GM23338 (cell line): ENCODE measurements at regions not wholly inside any gene's neighbourhood (a gene's known extent, or its start where the extent isn't known, plus 50 kb on each side); places are given as distances from the start of the nearest gene placed in this dataset.

ENCODE experiments used
- ATAC-seq: fragments of 200-7000 bp; cut with Tn5 transposase; 3 replicates; pipeline ENCODE4 v1.9.1; 2020
- DNase-seq: peaks from one replicate; pipeline ENCODE4 v3.0.0-alpha.2; 2015; ENCODE audit warnings: low spot score
- H2AFZ ChIP-seq: fragments of 200-600 bp; sonication (generic); 2 replicates; pipeline ENCODE4 v1.8.0; 2016; ENCODE audit warnings: antibody characterized with exemption, mild to moderate bottlenecking, moderate library complexity
- H3F3A ChIP-seq: fragments of 200-600 bp; sonication (generic); replicated peaks from 2 replicates; pipeline ENCODE4 v1.8.0; 2017; ENCODE audit warnings: antibody characterized with exemption, mixed run types, low read depth
- H3K27ac ChIP-seq: fragments of 200-600 bp; sonication (generic); 2 replicates; pipeline ENCODE4 v1.6.1; 2016; ENCODE audit warnings: low read depth
- H3K27me3 ChIP-seq: fragments of 200-600 bp; sonication (generic); 2 replicates; pipeline ENCODE4 v1.8.0; 2016; ENCODE audit warnings: mild to moderate bottlenecking, mixed run types, moderate library complexity; ENCODE audit not compliant: insufficient read depth
- H3K36me3 ChIP-seq: fragments of 200-600 bp; sonication (generic); 2 replicates; pipeline ENCODE4 v1.8.0; 2016; ENCODE audit warnings: mild to moderate bottlenecking; ENCODE audit not compliant: insufficient read depth
- H3K4me1 ChIP-seq: fragments of 200-600 bp; sonication (generic); 2 replicates; pipeline ENCODE4 v1.8.0; 2016; ENCODE audit warnings: mild to moderate bottlenecking, moderate library complexity; ENCODE audit not compliant: insufficient read depth
- H3K4me2 ChIP-seq: fragments of 200-600 bp; sonication (generic); 2 replicates; pipeline ENCODE4 v1.7.1; 2017; ENCODE audit warnings: mixed run types
- H3K4me3 ChIP-seq: fragments of 200-600 bp; sonication (generic); 2 replicates; pipeline ENCODE4 v1.6.1; 2016; ENCODE audit warnings: mixed run types
- H3K79me2 ChIP-seq: fragments of 200-600 bp; sonication (generic); replicated peaks from 2 replicates; pipeline ENCODE4 v1.8.0; 2017; ENCODE audit warnings: mild to moderate bottlenecking; ENCODE audit not compliant: insufficient read depth
- H3K9me2 ChIP-seq: fragments of 200-600 bp; sonication (generic); 2 replicates; pipeline ENCODE4 v1.8.0; 2017; ENCODE audit not compliant: insufficient read depth
- H4K20me1 ChIP-seq: fragments of 200-600 bp; sonication (generic); replicated peaks from 2 replicates; pipeline ENCODE4 v1.8.0; 2017; ENCODE audit warnings: mild to moderate bottlenecking; ENCODE audit not compliant: insufficient read depth
- H3K27ac Mint-ChIP-seq: 2 replicates; pipeline ENCODE4 v1.8.0; 2020; ENCODE audit warnings: inconsistent platforms, mild to moderate bottlenecking, moderate library complexity, mixed read lengths
- H3K27me3 Mint-ChIP-seq: 3 replicates; pipeline ENCODE4 v1.8.0; 2022; ENCODE audit warnings: low read depth, mild to moderate bottlenecking, moderate library complexity, mixed read lengths, inconsistent platforms; ENCODE audit not compliant: insufficient read depth, poor library complexity
- H3K36me3 Mint-ChIP-seq: 3 replicates; pipeline ENCODE4 v1.8.0; 2021; ENCODE audit warnings: low read depth, mild to moderate bottlenecking, inconsistent platforms, moderate library complexity, mixed read lengths
- H3K4me1 Mint-ChIP-seq: 3 replicates; pipeline ENCODE4 v1.8.0; 2020; ENCODE audit warnings: mild to moderate bottlenecking, inconsistent platforms, mixed read lengths
- H3K4me3 Mint-ChIP-seq: 3 replicates; pipeline ENCODE4 v1.8.0; 2021; ENCODE audit warnings: moderate library complexity, mild to moderate bottlenecking, inconsistent platforms, mixed read lengths
- H3K9me3 Mint-ChIP-seq: 3 replicates; pipeline ENCODE4 v1.8.0; 2020; ENCODE audit warnings: moderate library complexity, mild to moderate bottlenecking, inconsistent platforms, mixed read lengths
- CTCF ChIP-seq, 2 experiments: fragments of 200-600 bp in 1 of 2; sonication (generic) in 1 of 2; conservative IDR thresholded peaks; 2 replicates each; pipeline versions ENCODE4 v1.5.1 to v1.6.1; 2016 to 2017; ENCODE audit warnings: antibody characterized with exemption in 2 of 2, low read depth in 2 of 2, mild to moderate bottlenecking in 2 of 2, moderate library complexity in 1 of 2
- EZH2phosphoT487 ChIP-seq: fragments of 200-600 bp; sonication (generic); IDR thresholded peaks from one replicate; pipeline ENCODE4 v1.8.1; 2018; ENCODE audit warnings: antibody characterized with exemption; ENCODE audit not compliant: unreplicated experiment
- NANOG ChIP-seq: IDR thresholded peaks from 2 replicates; pipeline ENCODE4 v1.6.1; 2016; ENCODE audit warnings: antibody characterized with exemption, borderline replicate concordance
- POLR2AphosphoS5 ChIP-seq: IDR thresholded peaks from 2 replicates; pipeline ENCODE4 v1.6.1; 2016; ENCODE audit warnings: antibody characterized with exemption, low read depth
- STAT1 ChIP-seq: IDR thresholded peaks from one replicate; pipeline ENCODE4 v1.6.1; 2016; ENCODE audit warnings: antibody characterized with exemption; ENCODE audit not compliant: unreplicated experiment
- ZNF114 ChIP-seq: fragments of 250-450 bp; sonication (Bioruptor Pico); IDR thresholded peaks from 2 replicates; pipeline ENCODE4 v1.5.0; 2020; ENCODE audit warnings: mild to moderate bottlenecking, moderate library complexity
- ZNF331 ChIP-seq: fragments of 250-450 bp; sonication (Bioruptor Pico); IDR thresholded peaks from 2 replicates; pipeline ENCODE4 v1.5.0; 2020; ENCODE audit warnings: low read depth, mild to moderate bottlenecking, moderate library complexity
- TF ChIP-seq, protein P1 (sequence below): IDR thresholded peaks from one replicate; pipeline ENCODE4 v1.6.1; 2018; ENCODE audit warnings: antibody characterized with exemption; ENCODE audit not compliant: unreplicated experiment
- TF ChIP-seq, protein P2 (sequence below): fragments of 250-450 bp; sonication (Bioruptor Pico); IDR thresholded peaks from 2 replicates; pipeline ENCODE4 v1.5.0; 2020; ENCODE audit warnings: mild to moderate bottlenecking, moderate library complexity

- Mint-ChIP-seq H3K36me3 (peaks cover 13% of the 10 kb centered on the region; the same call in 2 of the 3 replicates), H3K4me3 (no peak overlapping the region), H3K4me1 (no peaks in the 10 kb centered on the region), H3K27ac (no peak overlapping the region), H3K9me3 (peaks cover 13% of the 10 kb centered on the region), H3K27me3 (peaks cover 2% of the 10 kb centered on the region)
- TF ChIP-seq, protein P1, sequence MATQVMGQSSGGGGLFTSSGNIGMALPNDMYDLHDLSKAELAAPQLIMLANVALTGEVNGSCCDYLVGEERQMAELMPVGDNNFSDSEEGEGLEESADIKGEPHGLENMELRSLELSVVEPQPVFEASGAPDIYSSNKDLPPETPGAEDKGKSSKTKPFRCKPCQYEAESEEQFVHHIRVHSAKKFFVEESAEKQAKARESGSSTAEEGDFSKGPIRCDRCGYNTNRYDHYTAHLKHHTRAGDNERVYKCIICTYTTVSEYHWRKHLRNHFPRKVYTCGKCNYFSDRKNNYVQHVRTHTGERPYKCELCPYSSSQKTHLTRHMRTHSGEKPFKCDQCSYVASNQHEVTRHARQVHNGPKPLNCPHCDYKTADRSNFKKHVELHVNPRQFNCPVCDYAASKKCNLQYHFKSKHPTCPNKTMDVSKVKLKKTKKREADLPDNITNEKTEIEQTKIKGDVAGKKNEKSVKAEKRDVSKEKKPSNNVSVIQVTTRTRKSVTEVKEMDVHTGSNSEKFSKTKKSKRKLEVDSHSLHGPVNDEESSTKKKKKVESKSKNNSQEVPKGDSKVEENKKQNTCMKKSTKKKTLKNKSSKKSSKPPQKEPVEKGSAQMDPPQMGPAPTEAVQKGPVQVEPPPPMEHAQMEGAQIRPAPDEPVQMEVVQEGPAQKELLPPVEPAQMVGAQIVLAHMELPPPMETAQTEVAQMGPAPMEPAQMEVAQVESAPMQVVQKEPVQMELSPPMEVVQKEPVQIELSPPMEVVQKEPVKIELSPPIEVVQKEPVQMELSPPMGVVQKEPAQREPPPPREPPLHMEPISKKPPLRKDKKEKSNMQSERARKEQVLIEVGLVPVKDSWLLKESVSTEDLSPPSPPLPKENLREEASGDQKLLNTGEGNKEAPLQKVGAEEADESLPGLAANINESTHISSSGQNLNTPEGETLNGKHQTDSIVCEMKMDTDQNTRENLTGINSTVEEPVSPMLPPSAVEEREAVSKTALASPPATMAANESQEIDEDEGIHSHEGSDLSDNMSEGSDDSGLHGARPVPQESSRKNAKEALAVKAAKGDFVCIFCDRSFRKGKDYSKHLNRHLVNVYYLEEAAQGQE = no peak
- TF ChIP-seq EZH2phosphoT487 = no peak
- no peak for TF ChIP-seq STAT1
- no peak for TF ChIP-seq ZNF114 (CRISPR knock-in tag)
- Histone ChIP-seq H3K27ac (no peak overlapping the region), H3K27me3 (no peaks in the 10 kb centered on the region), H3F3A (no peaks in the 10 kb centered on the region), H3K4me3 (no peak overlapping the region), H3K4me1 (no peaks in the 10 kb centered on the region), H3K4me2 (no peak overlapping the region), H2AFZ (no peak overlapping the region), H4K20me1 (no peaks in the 10 kb centered on the region), H3K9me2 (peaks cover 16% of the 10 kb centered on the region), H3K79me2 (no peaks in the 10 kb centered on the region), H3K36me3 (no peaks in the 10 kb centered on the region)
- ATAC-seq (no peak), DNase-seq (no peak)
These were observed 796.7 kb downstream of the QKI start for GRCh38 chr6:164211254-164211653.

- Histone ChIP-seq H3K9me2 (peaks cover 18% of the 10 kb centered on the region), H3F3A (no peaks in the 10 kb centered on the region), H3K4me2 (no peak overlapping the region), H3K4me1 (no peaks in the 10 kb centered on the region), H3K79me2 (no peaks in the 10 kb centered on the region), H3K27ac (no peak overlapping the region), H4K20me1 (no peaks in the 10 kb centered on the region), H3K4me3 (no peak overlapping the region), H2AFZ (no peak overlapping the region), H3K36me3 (no peaks in the 10 kb centered on the region), H3K27me3 (no peaks in the 10 kb centered on the region)
- DNase-seq (no peak), ATAC-seq (no peak)
- no peak overlapping the region for H3K27ac Mint-ChIP-seq
- H3K4me3 Mint-ChIP-seq = no peak overlapping the region
- peaks cover 18% of the 10 kb centered on the region for H3K9me3 Mint-ChIP-seq
- TF ChIP-seq ZNF331 (CRISPR knock-in tag) = no peak
- TF ChIP-seq, protein P2, sequence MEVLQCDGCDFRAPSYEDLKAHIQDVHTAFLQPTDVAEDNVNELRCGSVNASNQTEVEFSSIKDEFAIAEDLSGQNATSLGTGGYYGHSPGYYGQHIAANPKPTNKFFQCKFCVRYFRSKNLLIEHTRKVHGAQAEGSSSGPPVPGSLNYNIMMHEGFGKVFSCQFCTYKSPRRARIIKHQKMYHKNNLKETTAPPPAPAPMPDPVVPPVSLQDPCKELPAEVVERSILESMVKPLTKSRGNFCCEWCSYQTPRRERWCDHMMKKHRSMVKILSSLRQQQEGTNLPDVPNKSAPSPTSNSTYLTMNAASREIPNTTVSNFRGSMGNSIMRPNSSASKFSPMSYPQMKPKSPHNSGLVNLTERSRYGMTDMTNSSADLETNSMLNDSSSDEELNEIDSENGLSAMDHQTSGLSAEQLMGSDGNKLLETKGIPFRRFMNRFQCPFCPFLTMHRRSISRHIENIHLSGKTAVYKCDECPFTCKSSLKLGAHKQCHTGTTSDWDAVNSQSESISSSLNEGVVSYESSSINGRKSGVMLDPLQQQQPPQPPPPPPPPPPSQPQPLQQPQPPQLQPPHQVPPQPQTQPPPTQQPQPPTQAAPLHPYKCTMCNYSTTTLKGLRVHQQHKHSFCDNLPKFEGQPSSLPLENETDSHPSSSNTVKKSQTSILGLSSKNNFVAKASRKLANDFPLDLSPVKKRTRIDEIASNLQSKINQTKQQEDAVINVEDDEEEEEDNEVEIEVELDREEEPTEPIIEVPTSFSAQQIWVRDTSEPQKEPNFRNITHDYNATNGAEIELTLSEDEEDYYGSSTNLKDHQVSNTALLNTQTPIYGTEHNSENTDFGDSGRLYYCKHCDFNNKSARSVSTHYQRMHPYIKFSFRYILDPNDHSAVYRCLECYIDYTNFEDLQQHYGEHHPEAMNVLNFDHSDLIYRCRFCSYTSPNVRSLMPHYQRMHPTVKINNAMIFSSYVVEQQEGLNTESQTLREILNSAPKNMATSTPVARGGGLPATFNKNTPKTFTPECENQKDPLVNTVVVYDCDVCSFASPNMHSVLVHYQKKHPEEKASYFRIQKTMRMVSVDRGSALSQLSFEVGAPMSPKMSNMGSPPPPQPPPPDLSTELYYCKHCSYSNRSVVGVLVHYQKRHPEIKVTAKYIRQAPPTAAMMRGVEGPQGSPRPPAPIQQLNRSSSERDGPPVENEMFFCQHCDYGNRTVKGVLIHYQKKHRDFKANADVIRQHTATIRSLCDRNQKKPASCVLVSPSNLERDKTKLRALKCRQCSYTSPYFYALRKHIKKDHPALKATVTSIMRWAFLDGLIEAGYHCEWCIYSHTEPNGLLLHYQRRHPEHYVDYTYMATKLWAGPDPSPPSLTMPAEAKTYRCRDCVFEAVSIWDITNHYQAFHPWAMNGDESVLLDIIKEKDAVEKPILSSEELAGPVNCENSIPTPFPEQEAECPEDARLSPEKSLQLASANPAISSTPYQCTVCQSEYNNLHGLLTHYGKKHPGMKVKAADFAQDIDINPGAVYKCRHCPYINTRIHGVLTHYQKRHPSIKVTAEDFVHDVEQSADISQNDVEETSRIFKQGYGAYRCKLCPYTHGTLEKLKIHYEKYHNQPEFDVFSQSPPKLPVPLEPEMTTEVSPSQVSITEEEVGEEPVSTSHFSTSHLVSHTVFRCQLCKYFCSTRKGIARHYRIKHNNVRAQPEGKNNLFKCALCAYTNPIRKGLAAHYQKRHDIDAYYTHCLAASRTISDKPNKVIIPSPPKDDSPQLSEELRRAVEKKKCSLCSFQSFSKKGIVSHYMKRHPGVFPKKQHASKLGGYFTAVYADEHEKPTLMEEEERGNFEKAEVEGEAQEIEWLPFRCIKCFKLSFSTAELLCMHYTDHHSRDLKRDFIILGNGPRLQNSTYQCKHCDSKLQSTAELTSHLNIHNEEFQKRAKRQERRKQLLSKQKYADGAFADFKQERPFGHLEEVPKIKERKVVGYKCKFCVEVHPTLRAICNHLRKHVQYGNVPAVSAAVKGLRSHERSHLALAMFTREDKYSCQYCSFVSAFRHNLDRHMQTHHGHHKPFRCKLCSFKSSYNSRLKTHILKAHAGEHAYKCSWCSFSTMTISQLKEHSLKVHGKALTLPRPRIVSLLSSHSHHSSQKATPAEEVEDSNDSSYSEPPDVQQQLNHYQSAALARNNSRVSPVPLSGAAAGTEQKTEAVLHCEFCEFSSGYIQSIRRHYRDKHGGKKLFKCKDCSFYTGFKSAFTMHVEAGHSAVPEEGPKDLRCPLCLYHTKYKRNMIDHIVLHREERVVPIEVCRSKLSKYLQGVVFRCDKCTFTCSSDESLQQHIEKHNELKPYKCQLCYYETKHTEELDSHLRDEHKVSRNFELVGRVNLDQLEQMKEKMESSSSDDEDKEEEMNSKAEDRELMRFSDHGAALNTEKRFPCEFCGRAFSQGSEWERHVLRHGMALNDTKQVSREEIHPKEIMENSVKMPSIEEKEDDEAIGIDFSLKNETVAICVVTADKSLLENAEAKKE = no peak
- no peak for TF ChIP-seq CTCF (conservative IDR thresholded peaks at IDR 0.05; ENCODE audit: low read depth in 2 of 2)
- no peak for TF ChIP-seq POLR2AphosphoS5
- TF ChIP-seq NANOG = no peak
- no peaks in the 10 kb centered on the region for H3K4me1 Mint-ChIP-seq
- peaks cover 14% of the 10 kb centered on the region; the same call in 2 of the 3 replicates for H3K36me3 Mint-ChIP-seq
- peaks cover 2% of the 10 kb centered on the region for H3K27me3 Mint-ChIP-seq
These were observed 796.3 kb downstream of the QKI start for GRCh38 chr6:164210783-164211182.
